ENCODE measurements at regions not wholly inside any gene's neighbourhood (a gene's known extent, or its start where the extent isn't known, plus 50 kb on each side); places are given as distances from the start of the nearest gene placed in this dataset.

- TF ChIP-seq CTCF (IDR thresholded peaks at IDR 0.05; ENCODE audit: control extremely low read depth in 1 of 3, insufficient read depth in 1 of 3, low read depth in 1 of 3, low read length in 3 of 3), result no peak
- TF ChIP-seq TBP (IDR thresholded peaks at IDR 0.05; ENCODE audit: low read depth, low read length), result no peak
- TF ChIP-seq RFX5 (IDR thresholded peaks at IDR 0.05; ENCODE audit: borderline replicate concordance, low read depth, low read length), result no peak
These were observed 203.1 kb downstream of the LMBRD1 start (continued) for GRCh38 chr6:69593706-69594105.
